GM21526 (cell line): ENCODE measurements at regions not wholly inside any gene's neighbourhood (a gene's known extent, or its start where the extent isn't known, plus 50 kb on each side); places are given as distances from the start of the nearest gene placed in this dataset.
"Not testable (repeated sequence)": the region's sequence is repeated elsewhere in the genome, so short reads cannot be mapped to it uniquely, and the experiment has no call there.

Experiments used
- ATAC-seq: cut with Tn5 transposase; IDR thresholded peaks from one replicate; pipeline ENCODE4 v1.9.1; 2021; ENCODE audit warnings: moderate library complexity; ENCODE audit not compliant: unreplicated experiment, low FRiP score

GRCh38 chr1:244315996-244316395 is 135.7 kb downstream of the ADSS2 start:
- ATAC-seq: no peak

- no peak for ATAC-seq
Observed at GRCh38 chr1:244316407-244316806, 135.3 kb downstream of the ADSS2 start.

- ATAC-seq: no peak
Observed at GRCh38 chr1:244316986-244317655, 134.6 kb downstream of the ADSS2 start.

- no peak for ATAC-seq
Observed at GRCh38 chr1:244318078-244318477, 133.6 kb downstream of the ADSS2 start.

GRCh38 chr1:244318512-244318911 is 133.2 kb downstream of the ADSS2 start:
- ATAC-seq: no peak

- peak; percentile 67 for ATAC-seq
Observed at GRCh38 chr1:244319283-244320132, 132.2 kb downstream of the ADSS2 start.

- ATAC-seq: no peak
Observed at GRCh38 chr1:244322181-244322580, 129.5 kb downstream of the ADSS2 start.

GRCh38 chr1:244322791-244323521 is 128.8 kb downstream of the ADSS2 start:
- no peak for ATAC-seq

- no peak for ATAC-seq
Observed at GRCh38 chr1:244324176-244324883, 127.4 kb downstream of the ADSS2 start.

- peak; percentile 76 for ATAC-seq
Observed at GRCh38 chr1:244325056-244325758, 126.5 kb downstream of the ADSS2 start.

GRCh38 chr1:244326757-244327156 is 125.0 kb downstream of the ADSS2 start:
- ATAC-seq: no peak

GRCh38 chr1:244327533-244327932 is 124.2 kb downstream of the ADSS2 start:
- ATAC-seq: no peak

GRCh38 chr1:244328476-244328875 is 123.2 kb downstream of the ADSS2 start:
- no peak for ATAC-seq

GRCh38 chr1:244329591-244330317 is 122.0 kb downstream of the ADSS2 start:
- no peak for ATAC-seq

- ATAC-seq: no peak
Observed at GRCh38 chr1:244330318-244330625, 121.4 kb downstream of the ADSS2 start.

GRCh38 chr1:244332761-244333160 is 118.9 kb downstream of the ADSS2 start:
- ATAC-seq: not testable (repeated sequence)

- not testable (repeated sequence) for ATAC-seq
Observed at GRCh38 chr1:244334315-244334714, 117.4 kb downstream of the ADSS2 start.

- ATAC-seq: not testable (repeated sequence)
Observed at GRCh38 chr1:244334842-244335241, 116.9 kb downstream of the ADSS2 start.

- ATAC-seq: no peak
Observed at GRCh38 chr1:244335456-244335855, 116.3 kb downstream of the ADSS2 start.
